NCI-H146 treated with DMSO at 0.1 percent for 48 hours (cell line): ENCODE measurements at regions not wholly inside any gene's neighbourhood (a gene's known extent, or its start where the extent isn't known, plus 50 kb on each side); places are given as distances from the start of the nearest gene placed in this dataset.

ENCODE experiments used
- DNase-seq: peaks from one replicate; lab custom pipeline; 2025; ENCODE audit not compliant: unreplicated experiment; lab: John Stamatoyannopoulos, UW

DNA sequence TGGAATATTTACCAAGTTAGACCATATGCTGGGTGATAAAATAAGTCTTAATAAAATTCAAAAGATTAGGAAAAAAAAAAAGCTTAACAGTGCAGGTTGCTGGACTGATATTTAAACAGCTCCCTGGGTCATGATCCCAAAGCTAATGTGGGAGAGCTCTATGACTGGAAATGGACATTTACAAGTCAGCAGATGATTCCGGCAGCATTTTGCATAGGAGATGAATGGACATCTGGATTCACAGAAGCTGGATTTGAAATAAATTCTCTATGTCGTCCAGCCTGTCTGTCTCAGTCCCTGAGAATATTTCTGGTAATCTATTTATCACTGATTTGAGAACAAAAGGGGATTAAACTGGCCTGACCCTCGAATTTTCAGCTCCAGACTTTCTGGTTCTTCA is 52.3 kb upstream of the KLHL25 start:
- no peak for DNase-seq

DNA sequence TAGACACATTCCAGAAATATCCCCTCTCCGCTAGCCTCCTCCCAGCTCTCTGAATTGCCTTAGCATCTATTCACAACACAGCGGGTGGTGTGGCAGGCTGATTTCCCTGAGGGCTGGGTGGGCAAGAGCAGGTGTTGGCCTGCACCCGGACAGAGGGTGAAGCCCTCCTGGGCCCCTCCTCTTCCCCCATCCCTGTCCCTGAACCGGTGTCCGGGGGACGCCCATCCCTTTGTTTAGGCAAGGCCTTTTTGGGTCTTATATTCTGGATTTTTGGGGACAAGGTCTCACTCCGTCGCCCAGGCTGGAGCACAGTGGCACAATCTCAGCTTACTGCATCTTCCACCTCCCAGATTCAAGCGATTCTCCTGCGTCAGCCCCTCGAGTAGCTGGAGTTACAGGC is 55.2 kb upstream of the KLHL25 start:
- no peak for DNase-seq

DNA sequence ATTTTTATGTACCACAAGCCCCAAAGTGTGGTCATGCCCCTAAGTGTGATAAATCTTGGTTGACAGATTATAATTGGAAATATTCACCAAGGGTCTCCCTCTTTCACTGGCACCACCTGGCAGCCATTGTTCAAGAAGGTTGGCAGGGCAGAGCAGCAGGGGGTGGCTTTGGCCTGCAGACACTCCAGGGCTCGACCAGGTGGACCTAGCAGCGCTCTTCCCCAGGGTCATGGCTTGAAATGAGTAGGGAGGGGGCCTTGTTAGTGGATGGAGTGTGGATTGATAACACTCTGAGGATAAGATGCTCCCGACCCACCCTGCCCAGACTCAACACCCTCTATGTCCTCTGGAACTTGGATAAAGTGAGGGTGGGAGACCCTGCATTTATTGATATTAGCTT is 58.2 kb upstream of the KLHL25 start:
- DNase-seq, result no peak

DNA sequence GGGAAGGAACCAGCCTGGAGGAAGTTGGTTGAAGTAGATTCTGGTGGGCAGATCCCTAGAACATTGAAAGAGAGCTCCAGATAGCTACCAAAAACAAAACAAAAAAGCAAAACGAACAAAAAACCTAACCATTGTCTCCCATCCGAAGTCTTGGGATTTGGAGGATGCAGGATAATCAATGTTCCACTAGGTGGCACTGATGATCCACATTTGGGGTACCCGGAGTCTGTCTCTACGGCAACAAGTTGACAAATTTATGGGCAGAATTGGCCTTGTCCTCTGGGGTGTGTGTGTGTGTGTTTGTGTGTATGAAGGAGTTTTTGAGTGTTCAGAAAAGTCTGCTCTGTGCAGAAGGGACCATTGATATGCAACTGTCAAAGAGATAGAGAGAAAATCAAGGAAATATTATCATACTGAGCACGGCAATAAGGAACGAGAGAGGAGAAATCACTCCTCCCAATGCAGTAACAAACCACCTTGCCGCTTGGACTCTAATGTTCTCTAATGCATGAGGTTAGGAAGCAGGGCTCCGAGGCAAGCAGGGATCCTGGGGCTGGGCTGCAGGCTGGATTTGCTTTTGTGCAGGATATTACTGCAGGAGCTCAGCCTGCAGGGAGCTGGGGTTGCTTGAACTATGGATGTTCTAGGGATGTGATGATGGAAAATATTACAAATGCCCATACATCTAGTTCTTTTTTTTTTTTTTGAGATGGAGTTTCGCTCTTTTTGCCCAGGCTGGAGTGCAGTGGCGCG is 59.8 kb upstream of the KLHL25 start:
- DNase-seq, result peak; percentile 1

DNA sequence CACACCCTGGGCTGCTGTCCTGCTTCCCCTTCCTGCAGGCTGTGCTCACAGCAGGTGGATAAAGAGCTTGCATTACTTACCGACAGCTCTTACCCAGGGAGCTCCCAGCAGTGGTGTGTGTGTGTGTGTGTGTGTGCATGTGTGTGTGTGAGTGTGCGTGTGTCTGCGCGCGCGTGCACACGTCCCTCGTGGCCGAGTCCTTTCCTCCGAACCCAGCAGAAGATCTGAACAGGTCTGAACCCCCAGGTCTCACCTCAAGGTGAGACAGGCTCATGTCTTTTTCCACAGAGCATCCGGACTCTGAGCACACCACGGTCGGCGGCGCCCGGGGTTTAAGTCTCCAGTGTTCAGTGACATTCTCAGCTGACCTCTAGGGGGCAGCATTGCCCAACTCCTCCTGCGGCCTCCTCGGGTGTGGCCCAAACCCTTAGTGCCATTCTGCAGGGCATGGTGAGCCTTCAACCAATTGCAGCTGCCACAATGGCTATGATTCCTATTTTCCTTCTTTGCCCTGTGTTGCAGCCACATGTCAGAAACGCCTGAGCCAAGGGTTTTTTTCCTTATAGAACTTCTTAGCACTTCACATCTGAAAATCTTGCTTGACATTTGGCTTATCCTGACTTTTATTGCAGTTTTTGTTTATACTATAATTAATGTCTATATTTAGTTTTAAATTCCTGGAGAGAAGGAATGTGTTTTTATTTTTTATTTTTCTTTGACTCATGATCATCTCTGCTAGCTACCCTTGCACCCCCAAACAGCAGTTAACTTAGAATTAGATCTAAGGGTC is 64.1 kb upstream of the KLHL25 start:
- peak; percentile 35 for DNase-seq

DNA sequence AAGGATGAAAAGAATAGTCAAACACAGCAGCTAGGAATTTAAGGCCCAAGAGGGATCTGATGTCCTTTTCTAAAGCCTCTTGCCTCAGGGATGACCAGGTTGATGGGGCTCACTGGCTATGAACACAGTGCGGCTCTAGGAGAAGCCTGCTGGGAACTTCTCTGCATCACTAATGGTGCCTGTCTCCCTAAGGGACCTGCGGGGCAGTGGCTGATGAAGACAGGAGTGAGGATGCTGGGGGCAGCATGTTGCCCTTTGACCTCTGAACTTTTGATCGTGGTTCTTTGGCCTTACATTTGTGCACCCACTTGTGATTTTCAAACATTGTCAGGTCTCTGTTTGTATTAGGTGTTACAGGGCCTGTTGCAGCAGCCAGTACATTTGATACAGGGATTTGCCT is 64.9 kb upstream of the KLHL25 start:
- DNase-seq, result no peak

DNA sequence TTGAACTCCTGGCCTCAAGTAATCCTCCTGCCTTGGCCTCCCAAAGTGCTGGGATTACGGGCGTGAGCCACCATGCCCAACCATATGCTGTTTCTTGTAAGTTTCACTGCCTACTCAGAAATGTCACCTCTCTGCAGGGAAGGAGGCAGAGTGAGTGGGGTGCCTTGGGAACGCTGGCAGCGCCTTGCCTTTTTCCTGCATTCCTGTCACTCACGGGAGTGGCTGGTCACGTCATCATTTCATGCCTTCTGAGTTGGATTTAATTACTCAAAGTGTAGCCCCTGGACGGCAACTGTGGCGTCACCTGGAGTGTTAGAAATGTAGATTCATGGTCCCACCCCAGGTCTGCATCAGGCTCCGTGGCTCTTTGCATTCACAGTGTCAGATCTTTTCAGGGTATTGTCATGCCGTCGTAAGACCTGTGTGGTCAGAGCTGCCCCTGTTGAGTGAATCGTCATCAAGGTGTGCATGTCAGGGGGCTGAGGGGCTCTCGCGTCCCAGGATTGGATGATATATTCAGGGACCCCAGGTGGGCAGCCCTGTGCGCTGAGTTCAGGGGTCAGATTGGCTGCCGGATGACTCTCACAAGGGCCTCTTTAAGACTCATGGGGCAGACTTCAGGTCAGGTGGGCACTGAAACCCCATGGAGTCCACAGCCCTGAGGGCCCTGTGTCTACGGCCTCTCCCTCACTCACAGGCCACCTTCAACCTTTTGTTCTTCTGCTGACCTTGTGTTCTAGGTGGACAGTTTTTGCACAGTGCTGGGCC is 65.9 kb upstream of the KLHL25 start:
- DNase-seq, result no peak

DNA sequence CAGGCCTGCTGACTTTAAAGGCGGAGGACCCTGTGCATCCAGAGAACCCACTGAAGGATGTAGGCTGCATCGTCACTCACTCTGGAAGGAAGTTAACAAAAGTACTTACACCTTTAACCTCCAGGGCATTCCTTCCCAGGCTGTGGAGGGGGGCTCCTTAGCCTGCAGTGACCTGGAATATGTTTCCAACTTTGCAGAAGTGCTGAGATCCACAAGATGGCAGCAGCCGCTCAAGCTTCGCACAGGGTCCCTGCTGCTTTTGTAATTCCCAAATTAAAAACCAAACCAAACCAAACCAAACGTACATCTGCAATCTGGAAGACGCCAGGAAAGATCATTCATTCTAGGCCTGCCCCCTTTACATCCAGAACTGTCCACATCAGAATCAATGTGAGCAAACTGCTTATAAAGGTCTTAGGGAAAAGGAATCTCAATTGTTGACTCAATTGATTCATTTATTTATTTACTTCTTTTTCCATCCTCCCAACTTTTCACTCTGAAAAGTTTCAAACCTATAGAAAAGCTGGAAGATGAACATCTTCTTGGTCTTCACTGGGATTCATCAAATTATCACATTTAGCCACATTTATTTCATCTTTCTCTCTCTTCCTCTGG is 70.5 kb upstream of the KLHL25 start:
- no peak for DNase-seq

DNA sequence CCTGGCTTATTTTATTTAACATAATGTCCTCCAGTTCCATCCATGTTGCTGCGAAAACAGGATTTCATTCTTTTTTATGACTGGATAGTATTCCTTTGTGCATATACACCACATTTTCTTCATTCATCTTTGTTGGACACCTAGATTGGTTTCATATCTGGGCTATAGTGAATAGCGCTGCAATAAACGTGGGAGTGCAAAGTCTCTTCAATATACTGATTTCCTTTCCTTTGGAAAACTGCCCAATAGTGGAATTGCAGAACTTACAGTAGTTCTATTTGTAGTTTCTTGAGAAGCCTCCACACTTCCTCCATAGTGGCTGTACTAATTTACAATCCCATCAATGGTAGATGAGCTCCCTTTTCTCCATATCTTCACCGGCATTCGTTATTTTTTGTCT is 72.5 kb upstream of the KLHL25 start:
- no peak for DNase-seq

DNA sequence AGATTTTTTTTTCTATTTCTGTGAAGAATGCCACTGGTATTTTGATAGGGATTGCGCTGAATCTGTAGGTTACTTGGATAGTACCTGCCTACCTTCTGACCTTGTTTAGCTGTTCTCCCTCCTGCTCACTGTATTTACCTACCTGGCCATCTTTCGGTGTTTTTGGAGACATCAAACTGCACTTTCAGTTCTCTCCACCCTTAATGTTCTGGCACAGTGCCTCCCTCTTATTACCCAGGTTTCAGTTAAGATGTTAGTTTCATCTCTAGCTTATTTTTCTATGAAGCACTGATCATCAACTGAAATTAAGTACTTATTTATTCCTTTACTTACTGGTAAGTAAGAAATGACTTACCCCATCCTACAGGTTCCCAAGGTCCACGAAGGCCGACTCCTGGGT is 74.4 kb upstream of the KLHL25 start:
- no peak for DNase-seq

DNA sequence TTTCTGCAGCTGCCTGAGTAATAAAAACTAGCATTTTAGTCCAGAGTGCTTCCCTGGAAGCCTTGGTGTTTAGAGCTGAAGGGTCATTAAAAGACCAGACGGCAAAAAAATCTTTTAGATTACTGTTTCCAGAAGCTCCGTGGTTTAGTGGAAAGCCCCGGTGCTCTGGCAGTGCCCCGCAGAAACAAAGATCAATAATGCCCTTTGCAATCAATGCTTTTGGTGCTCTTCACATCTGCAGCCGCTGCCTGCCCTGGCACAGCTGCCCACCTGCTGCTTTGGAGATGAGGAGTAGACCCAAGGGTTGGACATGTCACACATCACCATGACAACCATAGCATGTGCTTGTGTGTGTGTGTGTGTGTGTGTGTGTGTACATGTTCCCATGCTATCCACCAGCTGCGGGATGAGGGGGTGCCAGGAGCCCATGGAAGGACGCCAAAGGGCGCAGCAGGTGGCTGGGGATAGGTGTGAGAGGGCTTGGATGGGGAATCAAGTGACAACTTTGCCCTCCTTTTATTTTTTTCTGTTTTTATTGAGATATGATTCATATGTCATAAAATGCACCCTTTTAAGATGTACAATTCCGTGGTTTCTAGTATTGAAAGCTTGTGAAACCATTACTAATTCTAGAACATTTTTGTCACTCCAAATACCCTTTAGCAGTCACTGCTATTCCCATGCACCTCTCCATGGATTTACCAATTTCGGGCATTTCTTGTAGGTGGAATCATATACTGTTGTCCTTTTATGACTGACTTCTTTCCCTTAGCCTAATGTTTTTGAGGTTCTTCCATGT is 75.7 kb upstream of the KLHL25 start:
- no peak for DNase-seq

DNA sequence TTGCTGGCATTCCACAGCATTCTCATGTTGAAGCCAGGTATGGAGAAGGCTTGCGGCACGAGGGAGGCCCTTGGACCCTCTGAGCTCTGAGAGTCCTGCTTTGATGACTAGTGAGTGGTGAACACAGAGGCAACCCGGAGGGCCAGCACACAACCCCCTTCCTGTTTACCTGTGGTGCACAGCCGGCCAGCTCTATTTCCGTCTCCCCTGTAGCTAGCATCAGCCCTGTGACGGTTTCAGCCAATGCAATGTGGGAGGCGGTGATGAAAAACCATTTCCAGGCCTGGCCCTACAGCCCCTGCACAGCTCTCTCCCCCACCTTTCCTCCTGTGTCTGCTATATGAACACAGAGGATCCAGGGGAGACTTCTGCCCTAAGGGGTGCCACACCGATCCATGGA is 76.8 kb upstream of the KLHL25 start:
- DNase-seq, result no peak

DNA sequence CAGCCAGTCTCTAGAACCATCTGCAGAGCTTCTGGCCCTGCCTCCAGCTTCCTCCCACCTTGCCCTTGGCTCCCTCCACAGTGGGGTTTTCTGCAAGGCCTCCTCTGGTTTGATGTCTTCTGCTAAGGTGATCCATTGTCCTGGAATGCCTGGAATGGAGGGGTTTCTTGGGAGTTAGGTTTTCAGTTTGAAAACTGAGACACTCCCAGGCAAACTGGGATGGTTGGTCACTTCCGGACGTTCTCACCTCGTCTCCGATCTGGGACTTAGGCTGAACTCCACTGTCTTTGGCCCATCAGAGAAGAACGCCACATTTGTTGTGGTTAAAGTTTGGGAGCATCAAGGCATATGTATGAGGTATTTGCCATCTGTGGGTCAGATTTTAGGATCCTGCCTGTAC is 77.4 kb upstream of the KLHL25 start:
- no peak for DNase-seq

DNA sequence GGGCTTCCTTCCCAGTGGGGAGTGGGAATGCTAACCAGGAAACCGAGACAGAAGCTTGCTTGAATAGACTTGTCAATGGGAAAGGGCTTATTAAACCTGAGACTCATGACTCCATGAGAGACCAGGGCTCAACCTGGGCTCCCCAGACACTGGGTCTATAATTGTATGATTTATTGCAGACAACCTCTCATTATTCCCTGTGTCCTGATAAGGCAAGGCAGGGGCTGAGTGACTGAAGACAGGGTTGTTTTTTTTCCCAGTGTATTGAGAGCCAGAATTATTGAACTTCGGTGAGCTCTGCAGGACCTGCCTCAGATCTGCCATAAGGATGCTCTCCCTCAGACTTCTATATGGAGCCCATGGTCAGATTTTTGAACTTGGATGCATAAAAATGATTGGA is 79.5 kb upstream of the KLHL25 start:
- no peak for DNase-seq

DNA sequence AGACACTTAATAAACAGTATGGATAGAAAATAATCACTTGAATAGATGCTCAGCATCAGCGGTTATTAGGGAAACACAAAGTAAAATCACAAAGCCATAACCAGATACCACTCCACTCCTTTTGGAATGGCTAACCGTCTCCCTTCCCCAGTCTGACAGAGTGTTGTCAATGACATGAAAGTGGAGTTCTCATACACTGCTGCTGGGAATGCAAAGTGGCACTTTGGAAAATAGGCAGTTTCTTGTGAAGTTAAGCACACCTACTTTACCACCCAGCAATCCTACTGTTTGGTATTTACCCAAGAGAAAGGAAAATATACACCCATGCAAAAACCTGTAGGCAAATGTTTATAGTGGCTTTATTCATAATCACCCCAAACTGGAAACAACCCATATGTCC is 81.0 kb upstream of the KLHL25 start:
- DNase-seq, result no peak

DNA sequence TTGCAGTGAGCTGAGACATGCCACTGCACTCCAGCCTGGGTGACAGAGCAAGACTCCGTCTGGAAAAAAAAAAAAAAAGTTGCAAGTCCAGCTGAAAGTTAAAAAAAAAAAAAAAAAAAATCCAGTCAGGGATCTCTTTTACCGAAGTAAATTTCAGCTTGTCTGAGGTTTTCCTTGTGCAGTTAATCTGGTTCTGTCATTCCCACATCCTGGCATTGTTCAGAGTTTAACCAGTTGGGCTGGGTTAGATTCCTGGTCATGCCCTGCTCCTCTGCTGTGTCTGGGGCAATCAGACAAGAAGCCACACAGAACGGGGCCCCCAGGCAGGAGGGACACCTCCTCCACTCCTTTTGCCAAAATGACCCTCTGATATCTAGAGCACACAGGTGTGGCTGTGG is 84.1 kb upstream of the KLHL25 start:
- DNase-seq, result no peak

DNA sequence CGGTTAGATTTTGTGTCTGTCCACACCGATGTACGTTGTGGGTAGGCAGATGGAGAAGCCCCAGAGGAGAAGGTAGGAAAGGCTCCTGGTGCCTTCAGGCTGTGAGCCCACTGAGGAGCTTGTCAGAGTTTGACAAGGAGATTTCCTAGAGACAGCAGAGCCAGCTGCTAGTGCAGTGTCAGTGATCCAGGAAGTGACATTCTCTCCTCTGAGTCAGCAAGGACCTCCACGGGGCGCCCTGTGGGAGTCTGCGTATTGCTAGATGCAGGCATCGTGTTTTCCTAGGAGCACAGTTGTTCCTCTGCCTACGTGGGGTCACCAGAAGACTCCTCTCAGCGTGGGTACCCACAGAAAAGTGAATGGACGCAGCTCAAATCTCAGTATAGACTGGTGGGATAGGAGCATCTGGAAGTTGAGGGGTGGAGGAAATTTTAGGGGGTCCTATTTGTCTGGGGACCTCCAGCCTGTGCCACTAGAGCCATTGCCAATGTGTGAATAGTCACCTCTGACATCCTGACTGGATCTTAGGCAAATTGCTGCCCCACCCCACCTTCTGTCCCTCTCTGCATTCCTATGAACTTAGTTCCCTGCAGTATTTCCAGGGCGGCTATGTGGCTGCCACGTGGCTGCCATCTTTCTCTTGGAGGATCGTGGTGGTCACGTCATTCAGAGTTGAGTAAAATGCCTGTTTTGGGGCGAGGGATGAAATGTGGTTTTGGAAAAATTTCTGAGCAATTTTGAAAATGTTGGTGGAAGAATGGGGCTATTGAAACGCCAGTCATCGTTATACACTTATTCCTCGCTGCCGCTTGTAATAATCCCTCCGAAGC is 84.8 kb upstream of the KLHL25 start:
- DNase-seq, result peak; percentile 0

DNA sequence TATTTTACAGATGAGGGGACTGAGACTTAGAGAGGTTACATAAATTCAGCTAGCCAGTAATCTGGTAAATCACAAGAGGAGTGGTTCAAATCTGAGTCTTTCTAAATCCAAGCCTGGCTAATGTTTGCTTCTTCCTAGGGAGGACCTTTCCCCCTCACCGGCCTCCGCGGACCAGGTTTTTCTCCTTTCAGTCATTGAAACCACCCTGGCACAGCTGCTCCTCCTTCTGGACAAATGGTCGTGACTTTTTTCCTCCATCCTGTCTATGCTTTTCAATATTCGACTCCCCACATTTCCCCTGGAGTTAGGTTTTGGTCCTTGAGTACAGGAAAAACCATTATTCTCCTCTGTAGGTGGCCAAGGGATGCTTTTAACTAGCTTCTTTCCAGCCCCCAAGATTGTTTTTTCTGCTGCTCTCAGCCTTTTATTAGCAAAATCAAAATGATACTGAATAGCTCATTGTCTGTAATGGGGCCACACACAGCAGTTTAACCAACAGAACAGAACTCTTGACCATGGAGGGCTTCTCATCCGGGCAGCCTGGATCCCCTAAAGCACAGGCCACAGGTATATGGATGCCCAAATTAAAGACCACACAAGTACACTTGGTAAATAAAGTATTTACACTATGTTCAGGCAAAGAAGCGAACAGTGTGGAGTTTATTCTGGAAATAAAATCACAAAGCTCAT is 85.9 kb upstream of the KLHL25 start:
- DNase-seq, result no peak

DNA sequence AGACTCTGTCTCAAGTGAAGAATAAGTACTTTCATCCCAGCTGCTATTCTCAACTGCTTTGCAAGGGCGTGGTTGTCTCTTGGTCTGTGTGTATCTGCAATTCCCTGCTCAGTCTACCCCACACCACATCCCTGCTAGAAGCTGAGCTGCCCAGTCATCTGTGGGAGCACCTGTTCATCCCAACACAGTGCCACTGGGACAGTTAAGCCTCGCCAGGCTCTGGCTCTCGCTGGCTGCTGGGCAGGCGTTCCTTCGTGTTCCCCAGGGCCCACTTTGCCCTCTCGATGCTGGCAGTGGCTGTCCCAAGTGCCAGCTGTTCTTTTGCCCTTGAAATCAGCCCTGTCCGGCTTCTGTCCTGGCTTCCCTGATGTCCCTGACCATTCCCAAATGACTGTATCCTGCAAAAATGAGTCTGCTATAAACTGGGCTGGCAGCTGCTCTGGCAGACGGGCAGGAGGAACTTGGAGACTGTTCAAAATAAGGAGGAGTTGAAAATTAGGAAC is 91.6 kb upstream of the KLHL25 start:
- no peak for DNase-seq
